HG03342 (cell line): ENCODE measurements at regions not wholly inside any gene's neighbourhood (a gene's known extent, or its start where the extent isn't known, plus 50 kb on each side); places are given as distances from the start of the nearest gene placed in this dataset.
"Not testable (repeated sequence)": the region's sequence is repeated elsewhere in the genome, so short reads cannot be mapped to it uniquely, and the experiment has no call there.

Experiments used
- ATAC-seq: cut with Tn5 transposase; IDR thresholded peaks from one replicate; pipeline ENCODE4 v1.9.1; 2021; ENCODE audit warnings: mild to moderate bottlenecking, moderate library complexity; ENCODE audit not compliant: unreplicated experiment

DNA sequence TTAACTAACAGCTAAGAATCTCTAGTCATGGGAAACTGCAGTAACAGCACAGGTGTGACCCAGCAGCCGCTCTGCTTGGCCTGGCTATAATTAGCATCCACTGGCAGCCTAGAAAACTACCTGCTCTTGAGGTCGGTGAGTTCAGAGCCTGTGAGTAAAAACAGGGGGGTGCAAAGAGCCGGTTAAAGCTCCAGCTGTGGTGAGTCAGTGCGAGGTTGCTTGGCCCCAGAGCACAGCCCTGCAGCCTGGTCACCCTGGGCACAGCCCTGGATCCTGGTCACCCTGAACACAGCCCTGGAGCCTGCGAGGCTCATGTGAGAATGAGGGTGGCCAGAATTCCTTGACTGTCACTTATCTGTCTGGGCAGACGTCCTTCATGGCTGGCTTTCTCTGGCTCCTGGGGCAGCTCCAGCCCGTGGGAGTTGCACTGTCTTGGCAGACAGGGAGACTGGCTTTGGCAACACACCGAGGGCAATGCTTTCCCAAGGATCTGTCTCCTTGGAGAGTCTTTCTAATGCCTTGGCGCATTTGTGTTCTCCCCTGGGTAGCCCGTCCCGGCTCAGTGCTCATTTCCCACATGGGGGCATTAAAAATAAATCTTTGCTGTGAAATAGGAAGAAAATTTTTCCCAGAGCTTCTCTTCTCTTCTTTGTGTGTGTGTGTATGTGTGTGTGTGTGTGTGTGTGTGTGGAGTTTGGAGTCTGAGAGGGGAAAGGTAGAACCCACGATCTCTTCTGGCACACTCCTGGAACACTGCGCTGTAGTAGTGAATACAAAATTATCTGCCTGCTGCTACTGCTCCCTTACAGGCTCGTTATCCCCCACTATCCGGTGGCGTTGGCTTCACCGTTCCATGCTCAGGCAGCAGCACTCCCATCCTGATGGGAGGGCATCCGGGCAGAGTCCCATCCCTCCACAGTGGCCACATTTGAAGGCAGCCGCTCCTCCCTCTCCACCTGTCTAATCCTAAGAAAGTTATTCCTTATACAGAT, 250.2 kb upstream of the MEX3C start:
- no peak for ATAC-seq

DNA sequence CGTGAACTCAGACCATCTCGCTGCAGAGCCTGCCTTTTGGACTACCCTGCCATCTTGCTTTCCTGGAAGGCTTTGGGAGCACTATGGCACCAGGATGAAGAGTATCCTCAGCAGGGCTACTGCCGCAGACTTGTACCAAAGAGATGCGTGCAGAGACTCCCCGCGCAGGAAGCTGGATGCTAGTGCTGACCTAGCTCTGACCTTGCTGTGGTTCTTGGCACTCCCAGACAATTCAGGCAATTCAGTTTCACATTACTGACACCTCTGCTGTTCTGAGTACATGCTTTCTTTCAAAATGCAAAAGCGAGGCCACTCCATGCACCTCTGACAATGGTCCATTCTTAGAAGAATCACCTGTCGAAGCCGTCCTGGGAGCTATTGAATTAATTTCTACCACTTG, 251.5 kb upstream of the MEX3C start:
- ATAC-seq, result no peak

DNA sequence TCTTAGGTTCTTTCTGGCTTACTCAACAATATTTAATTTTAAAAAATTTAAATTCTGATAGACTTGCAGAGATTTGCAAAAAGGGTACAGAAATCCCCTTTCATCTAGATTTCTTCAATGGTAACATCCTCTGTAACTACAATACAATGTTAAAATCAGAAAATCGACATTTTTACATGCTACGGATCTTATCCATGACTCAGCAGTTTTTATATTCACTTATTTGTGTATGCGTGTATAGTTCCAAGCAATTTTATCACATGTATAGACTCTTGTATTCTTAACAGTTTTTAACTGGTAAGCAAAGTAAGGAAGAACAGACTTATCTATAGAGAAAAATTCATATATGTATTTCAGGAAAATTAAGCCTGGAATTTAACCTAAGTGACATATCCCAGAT, 256.1 kb upstream of the MEX3C start:
- no peak for ATAC-seq

DNA sequence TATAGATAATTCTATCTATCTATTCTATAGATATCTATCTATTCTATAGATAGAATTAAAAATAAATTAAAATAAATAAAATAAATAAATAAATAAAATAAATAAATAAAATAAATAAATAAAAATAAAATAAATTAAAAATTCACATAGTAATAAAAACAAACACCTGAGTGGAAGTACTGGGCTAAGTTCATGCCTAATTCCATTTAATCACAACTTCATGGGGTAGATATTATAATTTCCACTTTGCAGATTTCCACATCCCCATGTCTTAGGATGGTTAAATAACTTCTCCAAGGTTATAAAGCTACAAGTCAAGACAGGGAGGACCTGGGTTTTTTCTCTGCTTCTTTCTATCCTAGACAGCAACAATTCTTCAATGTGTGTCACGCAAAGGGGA, 261.4 kb upstream of the MEX3C start:
- no peak for ATAC-seq

DNA sequence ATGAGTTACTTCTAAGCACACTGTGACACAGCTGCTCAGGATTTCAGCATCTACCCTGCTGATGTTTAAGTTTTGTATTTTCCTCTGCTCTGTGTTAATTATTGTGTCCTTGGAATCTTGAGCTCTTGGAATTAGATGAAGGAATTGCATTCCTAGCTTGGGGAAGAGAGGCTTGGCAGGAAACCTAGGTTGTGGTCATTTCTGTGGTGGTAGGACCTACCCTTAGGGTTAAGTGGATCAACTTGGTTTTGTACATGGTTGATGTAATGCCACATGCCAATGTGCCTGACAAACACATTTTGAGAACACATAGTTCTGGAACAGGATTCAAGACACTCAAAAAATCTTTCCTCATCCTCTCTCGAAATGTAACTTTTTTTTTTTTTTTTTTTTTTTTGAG, 264.5 kb upstream of the MEX3C start:
- no peak for ATAC-seq

DNA sequence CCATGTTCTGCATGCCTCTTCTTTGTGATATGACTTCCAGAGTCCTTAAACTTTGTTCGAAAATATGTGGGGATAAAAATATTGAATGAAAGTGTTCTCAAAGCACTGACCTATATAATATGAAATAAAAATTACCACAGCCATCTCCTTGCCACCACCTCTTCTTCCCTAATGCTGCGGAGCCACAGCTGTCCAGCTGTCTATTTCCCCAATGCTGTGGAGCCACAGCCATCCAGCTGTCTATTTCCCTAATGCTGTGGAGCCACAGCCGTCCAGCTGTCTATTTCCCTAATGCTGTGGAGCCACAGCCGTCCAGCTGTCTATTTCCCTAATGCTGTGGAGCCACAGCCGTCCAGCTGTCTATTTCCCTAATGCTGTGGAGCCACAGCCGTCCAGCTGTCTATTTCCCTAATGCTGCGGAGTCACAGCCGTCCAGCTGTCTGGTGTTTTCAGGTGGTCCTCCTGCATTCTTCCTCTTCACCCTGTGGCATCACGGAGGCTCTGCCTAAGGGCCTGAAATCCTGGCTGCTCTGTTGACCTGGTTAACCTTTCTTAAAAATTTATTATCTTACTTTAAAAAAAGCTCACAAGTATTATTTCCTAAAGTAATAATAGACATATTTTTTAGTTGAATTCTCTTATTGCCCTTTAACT, 266.1 kb upstream of the MEX3C start:
- ATAC-seq, result no peak

DNA sequence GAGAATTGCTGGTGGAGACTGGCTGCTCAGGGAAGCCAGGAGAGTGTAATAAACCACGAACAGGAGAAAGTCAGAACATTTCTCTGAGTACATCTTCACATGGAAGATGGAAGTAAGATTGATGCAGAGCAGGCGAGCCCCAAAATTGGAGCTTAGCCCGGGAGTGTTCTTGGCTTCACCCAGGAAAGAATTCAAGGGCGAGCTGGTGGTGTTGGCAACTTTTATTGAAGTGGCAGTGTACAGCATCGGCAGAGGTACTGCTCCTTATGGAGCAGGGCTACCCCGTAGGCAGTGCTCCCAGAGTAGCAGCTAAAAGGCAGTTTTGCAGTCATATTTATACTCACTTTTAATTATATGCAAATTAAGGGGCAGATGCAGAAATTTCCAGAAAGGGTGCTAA, 281.4 kb upstream of the MEX3C start:
- no peak for ATAC-seq

DNA sequence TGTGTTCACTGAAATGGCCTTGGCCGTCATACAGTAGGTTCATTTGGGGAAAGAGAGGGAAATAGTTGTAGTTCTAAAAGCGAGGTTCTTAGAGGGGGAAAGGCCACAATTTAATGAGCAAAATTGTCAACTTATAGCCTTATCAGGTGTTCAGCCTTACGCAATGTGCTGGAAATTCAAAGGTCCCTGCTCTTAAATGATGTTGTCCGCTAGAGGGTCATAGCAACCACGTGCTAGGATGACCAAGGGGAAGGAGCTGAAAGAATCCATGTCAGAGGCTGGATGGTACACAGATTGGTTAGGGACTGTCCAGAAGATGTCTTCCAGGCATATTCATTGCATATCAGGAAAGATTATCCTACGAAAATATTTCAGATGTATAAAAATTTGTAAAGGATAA, 282.3 kb upstream of the MEX3C start:
- no peak for ATAC-seq

DNA sequence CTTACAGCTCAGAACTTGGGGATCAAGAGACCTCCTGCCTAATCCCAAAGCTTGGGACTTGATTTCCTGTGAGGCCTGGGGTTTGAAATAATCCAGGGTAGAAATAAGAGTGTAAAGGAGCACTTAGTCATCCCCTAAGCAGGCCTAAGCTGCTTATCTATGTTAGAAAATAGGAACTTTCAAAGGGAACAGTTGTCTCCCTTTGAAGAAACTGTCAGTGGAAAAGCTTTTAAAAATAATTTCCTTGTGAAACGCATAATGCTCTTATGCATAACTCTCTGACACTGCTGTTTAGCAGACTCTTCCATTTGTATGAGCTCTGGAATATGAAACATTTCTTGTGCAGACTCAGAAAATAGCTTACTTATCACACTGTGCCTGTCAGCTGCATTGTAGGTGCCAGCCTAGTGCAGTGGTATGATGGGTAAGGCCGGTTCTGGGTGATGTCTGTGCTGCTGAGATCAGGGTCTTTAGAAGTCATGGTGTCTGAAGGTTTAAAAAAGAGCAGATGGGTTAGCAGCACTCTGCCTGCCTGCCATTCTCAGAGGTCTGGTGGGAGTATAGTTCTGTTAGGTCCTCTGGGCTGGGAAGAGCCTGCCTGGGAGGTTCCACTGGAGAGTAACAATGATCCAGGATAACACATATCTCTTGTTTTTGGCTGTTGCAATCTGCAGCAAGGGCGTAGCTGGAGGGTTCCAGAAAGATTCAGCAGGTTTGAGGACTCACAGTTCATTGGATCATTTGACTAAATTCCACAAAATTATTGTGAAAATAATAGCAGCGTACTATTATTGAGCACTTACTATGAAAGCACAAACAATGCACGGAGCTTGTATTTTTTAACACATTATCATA, 283.2 kb upstream of the MEX3C start:
- no peak for ATAC-seq

DNA sequence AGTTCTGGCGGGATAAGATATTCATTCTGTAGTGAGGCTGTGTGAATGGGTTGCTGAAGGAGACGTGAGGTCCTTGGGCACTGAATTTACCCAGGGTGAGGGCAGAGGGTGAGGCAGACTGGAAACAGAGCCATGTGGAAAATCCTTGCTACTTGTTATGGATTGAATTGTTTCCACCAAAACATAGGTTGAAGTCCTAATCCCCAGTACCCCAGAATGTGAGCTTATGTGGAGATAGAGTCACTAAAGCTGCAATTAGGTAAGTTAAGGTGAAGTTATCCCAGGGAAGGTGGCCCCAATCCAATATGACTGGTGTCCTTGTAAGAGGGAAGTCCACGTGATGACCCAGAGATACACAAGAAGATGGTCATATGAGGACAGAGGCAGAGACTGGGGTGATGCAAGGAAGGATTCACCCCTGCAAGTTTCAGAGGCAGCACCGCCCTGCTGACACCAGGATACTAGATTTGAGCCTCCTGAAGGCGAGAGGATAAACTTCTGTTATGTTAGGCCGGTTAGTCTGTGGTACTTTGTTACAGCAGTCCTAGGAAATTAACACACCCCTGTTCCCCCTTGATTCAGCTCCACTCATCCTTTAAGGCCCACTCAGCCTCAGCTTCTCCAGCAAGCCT, 289.4 kb upstream of the MEX3C start:
- ATAC-seq, result no peak

DNA sequence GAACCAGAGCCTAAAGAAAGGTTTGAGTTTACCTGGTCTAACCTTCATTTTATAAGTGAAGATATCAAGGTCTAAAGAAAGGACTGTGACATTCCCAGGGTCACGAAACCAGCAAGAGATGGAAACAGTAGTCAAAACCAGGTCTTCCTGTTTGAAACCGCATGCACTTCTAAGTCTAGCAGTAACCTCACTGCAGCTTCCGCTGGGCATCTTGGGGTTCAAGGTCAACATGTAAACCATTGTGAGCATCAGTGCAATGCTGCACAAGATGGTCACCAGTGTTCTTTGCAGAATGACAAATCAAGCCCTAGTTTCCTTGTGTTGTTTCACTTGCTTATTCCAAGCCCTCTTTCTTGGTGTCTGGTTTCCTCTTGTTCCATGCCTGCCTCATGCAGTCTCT, 292.9 kb upstream of the MEX3C start:
- no peak for ATAC-seq

DNA sequence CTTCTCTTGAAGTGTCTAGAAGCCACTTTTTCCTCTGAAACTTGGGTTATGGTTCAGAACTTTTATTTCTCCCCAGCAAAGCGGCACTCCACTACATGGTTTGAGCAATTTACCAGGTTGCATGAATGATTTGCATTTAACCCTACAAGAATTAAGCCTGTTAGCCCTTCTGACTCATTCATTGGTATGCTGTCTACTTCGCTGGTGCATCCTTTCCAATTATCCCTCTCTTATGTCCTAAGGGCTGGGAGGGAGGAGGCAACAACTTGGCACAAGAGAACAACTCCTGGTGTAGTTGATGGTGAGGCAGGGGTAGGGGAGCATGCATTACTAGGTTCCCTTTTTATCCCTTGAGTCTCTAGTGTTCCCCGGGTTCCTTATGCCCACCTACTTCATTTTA, 293.4 kb upstream of the MEX3C start:
- ATAC-seq, result no peak

DNA sequence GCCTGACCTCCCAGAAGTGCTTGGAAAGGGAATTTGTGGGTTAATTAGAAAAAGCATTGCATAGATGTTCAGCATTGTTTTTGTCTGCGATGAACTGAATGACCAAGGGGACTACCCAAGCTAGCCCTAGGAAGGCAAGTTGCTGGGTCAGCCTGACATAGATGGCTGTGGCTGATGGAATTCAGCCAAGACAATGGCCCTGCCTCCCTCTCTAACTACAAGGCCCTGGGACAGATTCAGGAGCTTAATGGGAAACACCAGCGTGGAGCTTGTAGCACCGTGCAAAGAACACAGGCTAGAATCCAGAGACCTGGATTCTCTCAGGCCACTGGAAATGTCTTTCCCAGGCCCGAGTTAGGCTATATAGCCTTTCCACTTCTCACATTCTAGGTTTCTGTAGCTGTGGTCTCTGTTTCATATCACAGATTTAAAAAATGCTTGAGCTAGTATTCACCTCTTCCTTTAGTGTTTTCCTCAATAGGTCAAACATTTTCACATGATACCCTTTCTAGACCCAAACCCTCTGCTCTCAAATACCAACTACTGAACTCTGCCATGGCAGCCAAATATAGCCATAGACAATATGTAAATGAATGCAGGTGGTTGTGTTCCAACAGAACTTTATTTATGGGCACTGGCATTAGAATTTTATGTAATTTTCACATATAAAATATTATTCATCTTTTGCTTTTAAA, 294.3 kb upstream of the MEX3C start:
- no peak for ATAC-seq

DNA sequence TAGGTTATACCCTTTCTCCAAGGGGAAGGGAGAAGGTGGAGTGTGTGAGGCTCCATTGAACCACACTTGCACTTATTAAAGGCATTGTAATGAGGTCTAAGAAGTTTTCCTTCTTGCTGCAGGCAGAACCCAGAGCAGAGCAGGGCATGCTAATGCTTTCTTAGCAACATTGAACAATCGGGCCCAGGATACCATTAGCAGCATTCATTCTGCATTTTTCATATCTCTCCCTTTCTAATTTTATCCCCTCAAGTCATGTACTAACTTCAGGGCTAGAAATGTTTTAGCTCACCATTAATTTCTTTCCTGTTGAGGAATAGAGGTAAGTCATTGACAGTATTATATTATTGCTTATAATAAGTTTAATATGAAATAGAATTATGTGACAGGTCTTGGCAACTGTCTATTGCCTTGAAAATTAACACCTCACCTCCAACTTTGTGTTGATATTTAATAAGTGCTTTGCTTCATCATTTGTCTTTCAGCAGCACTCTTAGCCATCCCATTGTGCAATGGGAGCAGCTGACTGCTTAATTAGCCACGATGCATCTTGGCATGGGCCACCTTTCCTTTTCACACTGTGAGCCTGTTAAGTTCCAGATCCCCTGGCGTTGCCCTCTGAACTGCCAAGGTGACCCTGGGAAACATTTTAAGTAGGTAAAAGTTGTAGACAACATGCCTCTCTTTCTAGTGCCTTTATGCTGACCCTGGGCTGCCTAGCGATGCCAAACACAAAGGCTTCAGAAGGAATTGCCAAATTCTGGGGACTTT, 300.8 kb upstream of the MEX3C start:
- ATAC-seq, result no peak

DNA sequence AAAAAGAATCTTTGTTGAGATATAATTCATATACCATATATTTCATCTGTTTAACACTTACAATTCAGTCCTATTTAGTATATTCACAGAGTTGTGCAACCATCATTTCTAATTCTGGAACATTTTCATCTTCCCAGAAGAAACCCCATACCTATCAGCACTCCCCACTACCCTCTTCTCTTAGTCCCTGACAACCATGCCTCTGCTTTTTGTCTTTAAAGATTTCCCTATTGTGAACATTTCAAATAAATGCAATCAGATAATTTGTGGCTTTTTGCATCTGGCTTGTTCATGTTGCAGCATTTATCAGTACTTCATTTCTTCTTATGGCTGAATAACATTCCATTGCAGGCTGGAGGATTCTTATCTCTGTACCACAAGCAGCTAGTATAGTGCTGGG, 305.9 kb upstream of the MEX3C start:
- no peak for ATAC-seq

DNA sequence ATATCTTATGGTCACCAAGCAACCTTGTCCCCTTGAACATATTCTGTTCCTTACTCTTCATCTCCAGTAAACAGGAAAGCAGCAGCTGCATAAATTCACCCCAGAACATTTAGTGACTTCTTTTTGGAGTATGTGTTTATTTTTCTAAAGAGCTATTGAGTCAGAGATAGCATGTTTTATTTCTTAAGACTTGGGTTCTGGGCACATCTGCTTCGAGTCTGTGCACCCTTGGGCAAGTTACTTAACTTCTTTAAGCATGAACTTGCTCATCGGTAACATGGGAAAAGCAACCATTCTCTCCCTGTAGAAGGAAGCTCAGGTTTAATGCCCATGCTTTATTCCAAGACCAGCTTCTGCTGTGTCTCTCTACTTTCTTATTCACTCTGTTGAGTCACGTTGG, 309.3 kb upstream of the MEX3C start:
- ATAC-seq, result no peak

DNA sequence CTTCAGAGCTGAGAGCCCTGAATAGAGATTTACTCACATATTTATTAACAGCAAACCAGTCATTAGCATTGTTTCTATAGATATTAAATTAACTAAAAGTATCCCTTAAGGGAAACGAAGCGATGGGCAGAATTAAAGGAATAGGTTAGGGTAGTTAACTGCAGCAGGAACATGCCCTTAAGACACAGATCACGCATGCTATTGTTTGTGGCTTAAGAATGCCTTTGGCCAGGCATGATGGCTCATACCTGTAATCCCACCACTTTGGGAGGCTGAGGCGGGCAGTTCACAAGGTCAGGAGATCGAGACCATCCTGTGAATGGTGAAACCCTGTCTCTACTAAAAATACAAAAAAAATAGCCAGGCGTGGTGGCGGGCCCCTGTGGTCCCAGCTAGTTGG, 310.9 kb upstream of the MEX3C start:
- not testable (repeated sequence) for ATAC-seq

DNA sequence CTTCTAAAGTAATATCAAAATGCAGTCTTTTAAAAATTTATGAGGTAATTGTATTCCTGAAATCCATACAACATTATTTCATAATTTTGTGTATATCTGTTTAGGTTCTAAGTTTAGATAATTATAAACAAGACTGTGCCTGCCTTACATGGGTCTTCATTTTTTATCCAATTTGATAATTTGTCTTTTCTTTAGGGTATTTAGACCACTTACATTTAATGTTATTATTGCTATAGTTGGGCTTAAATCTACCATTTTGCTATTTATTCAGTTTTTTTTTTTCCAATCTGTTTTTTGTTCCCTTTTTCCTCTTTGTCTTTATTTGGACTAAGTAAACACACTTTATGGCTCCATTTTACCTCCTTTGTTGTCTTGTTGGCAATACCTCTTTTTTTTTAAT, 312.5 kb upstream of the MEX3C start:
- no peak for ATAC-seq

DNA sequence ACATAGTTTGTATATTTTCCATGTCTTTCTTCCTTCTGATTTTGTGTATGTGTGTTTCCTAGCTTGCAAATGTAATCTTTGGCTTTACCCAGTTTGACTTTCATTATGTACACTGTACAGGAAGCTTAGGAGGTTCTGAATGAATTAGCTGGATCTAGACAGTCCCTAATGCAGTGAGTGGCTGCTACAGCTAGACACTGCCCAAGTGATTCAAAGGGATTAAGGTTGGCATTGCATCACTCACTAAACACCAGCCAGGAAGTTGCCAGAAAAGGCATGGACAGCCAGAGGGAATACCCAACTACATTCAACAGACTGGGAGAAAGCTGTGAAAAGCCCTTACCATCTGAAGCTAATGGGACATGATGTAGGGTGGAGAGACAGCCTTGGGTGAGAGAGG, 316.0 kb upstream of the MEX3C start:
- ATAC-seq, result no peak

DNA sequence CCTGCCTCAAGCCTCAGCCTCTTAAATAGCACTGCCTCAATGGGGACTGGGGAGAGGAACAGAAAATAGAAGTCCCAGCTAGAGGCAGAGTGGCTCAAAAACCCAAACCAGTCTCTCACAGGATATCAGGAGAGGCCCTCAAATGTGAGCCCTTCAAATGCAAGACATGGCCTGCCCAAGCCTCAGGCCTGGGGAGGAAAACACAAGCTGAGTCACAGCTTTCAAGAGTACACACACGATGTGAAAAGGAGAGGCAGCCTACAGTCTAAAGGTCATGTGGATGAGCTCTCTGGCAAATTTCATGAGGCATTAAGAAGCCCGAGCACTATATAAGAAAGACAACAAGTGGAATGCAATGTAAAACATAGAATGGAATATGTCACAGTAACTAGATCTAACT, 316.6 kb upstream of the MEX3C start:
- no peak for ATAC-seq
